Liver (tissue), 3 donors: ENCODE measurements at regions not wholly inside any gene's neighbourhood (a gene's known extent, or its start where the extent isn't known, plus 50 kb on each side); places are given as distances from the start of the nearest gene placed in this dataset.
"Not testable (repeated sequence)": the region's sequence is repeated elsewhere in the genome, so short reads cannot be mapped to it uniquely, and the experiment has no call there.

Source experiments
- EGR1 ChIP-seq, 2 donors: IDR thresholded peaks; 2 replicates each; pipeline ENCODE4 v1.6.1; 2016 to 2018; ENCODE audit warnings: antibody characterized with exemption in 2 of 2, low read depth in 2 of 2
- FOXA1 ChIP-seq: IDR thresholded peaks from 2 replicates; pipeline ENCODE4 v1.6.1; 2016; ENCODE audit warnings: antibody characterized with exemption
- HNF4A ChIP-seq, 2 donors: conservative IDR thresholded peaks; 2 replicates each; pipeline ENCODE4 v1.6.1; 2016; ENCODE audit warnings: antibody characterized with exemption in 2 of 2, mild to moderate bottlenecking in 2 of 2
- HNF4G ChIP-seq: IDR thresholded peaks from 2 replicates; pipeline ENCODE4 v1.6.1; 2016; ENCODE audit warnings: antibody characterized with exemption
- RAD21 ChIP-seq, 2 donors: IDR thresholded peaks; 2 replicates each; pipeline ENCODE4 v1.6.1; 2016; ENCODE audit warnings: antibody characterized with exemption in 2 of 2, mild to moderate bottlenecking in 2 of 2
- TAF1 ChIP-seq: conservative IDR thresholded peaks from 2 replicates; pipeline ENCODE4 v1.6.1; 2016; ENCODE audit warnings: antibody characterized with exemption, mild to moderate bottlenecking
- YY1 ChIP-seq: IDR thresholded peaks from 2 replicates; pipeline ENCODE4 v1.6.1; 2016; ENCODE audit warnings: antibody characterized with exemption, mild to moderate bottlenecking
- TF ChIP-seq, protein P1 (sequence below): fragments of 150-350 bp; IDR thresholded peaks from 2 replicates; pipeline ENCODE4 v1.5.1; 2017; ENCODE audit warnings: improper control_type of control experiment, low read depth, low read length; ENCODE audit not compliant: missing input control
- TF ChIP-seq, protein P2 (sequence below): IDR thresholded peaks from 2 replicates; pipeline ENCODE4 v1.6.1; 2016; ENCODE audit warnings: antibody characterized with exemption
- donor health status: healthy.
- donor health status: healthy.

DNA sequence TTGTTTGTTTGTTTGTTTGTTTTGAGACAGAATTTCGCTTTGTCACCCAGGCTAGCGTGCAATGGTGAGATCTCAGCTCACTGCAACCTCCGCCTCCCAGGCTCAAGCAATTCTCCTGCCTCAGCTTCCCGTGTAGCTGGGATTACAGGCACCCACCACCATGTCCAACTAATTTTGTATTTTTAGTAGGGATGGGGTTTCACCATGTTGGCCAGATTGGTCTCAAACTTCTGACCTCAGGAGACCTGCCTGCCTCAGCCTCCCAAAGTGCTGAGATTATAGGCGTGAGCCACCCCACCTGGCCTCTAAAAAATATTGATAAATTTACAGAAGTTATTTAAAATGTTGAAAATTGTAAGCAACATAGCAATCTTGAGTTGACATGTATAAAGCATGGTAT is 57.1 kb upstream of the LOC128125822 start:
- not testable (repeated sequence) for TF ChIP-seq EGR1 (IDR thresholded peaks at IDR 0.05; ENCODE audit: low read depth in 2 of 2); TAF1; YY1; HNF4G; FOXA1; RAD21 (IDR thresholded peaks at IDR 0.05); HNF4A (conservative IDR thresholded peaks at IDR 0.05)
- TF ChIP-seq, protein P1, sequence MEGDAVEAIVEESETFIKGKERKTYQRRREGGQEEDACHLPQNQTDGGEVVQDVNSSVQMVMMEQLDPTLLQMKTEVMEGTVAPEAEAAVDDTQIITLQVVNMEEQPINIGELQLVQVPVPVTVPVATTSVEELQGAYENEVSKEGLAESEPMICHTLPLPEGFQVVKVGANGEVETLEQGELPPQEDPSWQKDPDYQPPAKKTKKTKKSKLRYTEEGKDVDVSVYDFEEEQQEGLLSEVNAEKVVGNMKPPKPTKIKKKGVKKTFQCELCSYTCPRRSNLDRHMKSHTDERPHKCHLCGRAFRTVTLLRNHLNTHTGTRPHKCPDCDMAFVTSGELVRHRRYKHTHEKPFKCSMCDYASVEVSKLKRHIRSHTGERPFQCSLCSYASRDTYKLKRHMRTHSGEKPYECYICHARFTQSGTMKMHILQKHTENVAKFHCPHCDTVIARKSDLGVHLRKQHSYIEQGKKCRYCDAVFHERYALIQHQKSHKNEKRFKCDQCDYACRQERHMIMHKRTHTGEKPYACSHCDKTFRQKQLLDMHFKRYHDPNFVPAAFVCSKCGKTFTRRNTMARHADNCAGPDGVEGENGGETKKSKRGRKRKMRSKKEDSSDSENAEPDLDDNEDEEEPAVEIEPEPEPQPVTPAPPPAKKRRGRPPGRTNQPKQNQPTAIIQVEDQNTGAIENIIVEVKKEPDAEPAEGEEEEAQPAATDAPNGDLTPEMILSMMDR, result not testable (repeated sequence)
- TF ChIP-seq, protein P2, sequence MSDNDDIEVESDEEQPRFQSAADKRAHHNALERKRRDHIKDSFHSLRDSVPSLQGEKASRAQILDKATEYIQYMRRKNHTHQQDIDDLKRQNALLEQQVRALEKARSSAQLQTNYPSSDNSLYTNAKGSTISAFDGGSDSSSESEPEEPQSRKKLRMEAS, result not testable (repeated sequence)
